Thymus (tissue), 11 donors: ENCODE measurements at regions not wholly inside any gene's neighbourhood (a gene's known extent, or its start where the extent isn't known, plus 50 kb on each side); places are given as distances from the start of the nearest gene placed in this dataset.
"Not testable (repeated sequence)": the region's sequence is repeated elsewhere in the genome, so short reads cannot be mapped to it uniquely, and the experiment has no call there.

ENCODE experiments used
- DNase-seq, 9 donors: peaks; one replicate each; pipeline ENCODE4 v3.0.0-alpha.2; 2013; ENCODE audit warnings: low spot score in 9 of 9, low read depth in 6 of 9, missing footprints in 1 of 9
- H3K27ac ChIP-seq, 2 donors: one replicate each; pipeline ENCODE4 v1.5.1; 2013; ENCODE audit warnings: control low read depth in 1 of 2, low read depth in 1 of 2, low read length in 1 of 2, mild to moderate bottlenecking in 1 of 2, moderate library complexity in 1 of 2
- H3K27me3 ChIP-seq, 2 donors: one replicate each; pipeline ENCODE4 v1.5.1; 2013; ENCODE audit warnings: low read length in 1 of 2; ENCODE audit not compliant: control insufficient read depth in 2 of 2, insufficient read depth in 1 of 2
- H3K36me3 ChIP-seq, 2 donors: one replicate each; pipeline ENCODE4 v1.5.1; 2013; ENCODE audit warnings: low read length in 1 of 2, mild to moderate bottlenecking in 1 of 2, moderate library complexity in 1 of 2; ENCODE audit not compliant: control insufficient read depth in 2 of 2, insufficient read depth in 2 of 2
- H3K4me1 ChIP-seq, 2 donors: one replicate each; pipeline ENCODE4 v1.5.1; 2013; ENCODE audit warnings: low read length in 2 of 2; ENCODE audit not compliant: control insufficient read depth in 2 of 2, insufficient read depth in 2 of 2
- H3K4me3 ChIP-seq, 2 donors: one replicate each; pipeline ENCODE4 v1.5.1; 2013; ENCODE audit warnings: low read length in 2 of 2, control low read depth in 1 of 2, mild to moderate bottlenecking in 1 of 2
- H3K9me3 ChIP-seq, 2 donors: one replicate each; pipeline ENCODE4 v1.5.1; 2013; ENCODE audit warnings: low read length in 1 of 2, mild to moderate bottlenecking in 1 of 2; ENCODE audit not compliant: control insufficient read depth in 2 of 2, insufficient read depth in 1 of 2
- WGBS: extraction: QIAGEN DNeasy Blood & Tissue Kit; methylation state at CpG from one replicate; pipeline ENCODE4 v1.1.7; 2013; 5-methylcytosine and 5-hydroxymethylcytosine counted together
- donor health status: healthy.

GRCh38 chr20:23299673-23300050, 50.9 kb upstream of the NXT1 start:
- no peak for DNase-seq
- WGBS = 97% methylated on average over 7 of the region's 7 CpGs
- H3K4me3 ChIP-seq = no peak overlapping the region
- no peaks in the 10 kb centered on the region for H3K36me3 ChIP-seq
- H3K9me3 ChIP-seq = no peaks in the 10 kb centered on the region
- H3K4me1 ChIP-seq = no peaks in the 10 kb centered on the region
- no peak overlapping the region for H3K27ac ChIP-seq
- H3K27me3 ChIP-seq = no peaks in the 10 kb centered on the region

- no peak overlapping the region for H3K27ac ChIP-seq
- H3K4me3 ChIP-seq = no peak overlapping the region
- WGBS = 96% methylated on average over 6 of the region's 6 CpGs
- H3K27me3 ChIP-seq = no peaks in the 10 kb centered on the region
- no peak for DNase-seq
- no peaks in the 10 kb centered on the region for H3K9me3 ChIP-seq
- H3K36me3 ChIP-seq = no peaks in the 10 kb centered on the region
- no peaks in the 10 kb centered on the region for H3K4me1 ChIP-seq
Observed at GRCh38 chr20:23298926-23299672, 51.5 kb upstream of the NXT1 start.

GRCh38 chr20:23298155-23298554, 52.4 kb upstream of the NXT1 start:
- H3K27me3 ChIP-seq = no peaks in the 10 kb centered on the region
- no peaks in the 10 kb centered on the region for H3K4me1 ChIP-seq
- DNase-seq = no peak
- H3K9me3 ChIP-seq = no peaks in the 10 kb centered on the region
- no peak overlapping the region for H3K4me3 ChIP-seq
- H3K36me3 ChIP-seq = no peaks in the 10 kb centered on the region
- WGBS = 93% methylated on average over 6 of the region's 6 CpGs
- H3K27ac ChIP-seq = no peak overlapping the region

GRCh38 chr20:23296841-23297701, 53.5 kb upstream of the NXT1 start:
- Histone ChIP-seq H3K4me3 (no peak overlapping the region), H3K27ac (no peak overlapping the region), H3K4me1 (no peaks in the 10 kb centered on the region), H3K27me3 (no peaks in the 10 kb centered on the region), H3K9me3 (no peaks in the 10 kb centered on the region), H3K36me3 (no peaks in the 10 kb centered on the region)
- WGBS = 93% methylated on average over 17 of the region's 17 CpGs
- no peak for DNase-seq

GRCh38 chr20:23295934-23296333, 54.7 kb upstream of the NXT1 start:
- Histone ChIP-seq H3K27me3 (no peaks in the 10 kb centered on the region), H3K36me3 (no peaks in the 10 kb centered on the region), H3K27ac (no peak overlapping the region), H3K4me3 (no peak overlapping the region), H3K9me3 (no peaks in the 10 kb centered on the region), H3K4me1 (no peaks in the 10 kb centered on the region)
- DNase-seq = no peak
- 98% methylated on average over 5 of the region's 5 CpGs for WGBS

GRCh38 chr20:23294671-23295070, 55.9 kb upstream of the NXT1 start:
- Histone ChIP-seq H3K4me1 (no peaks in the 10 kb centered on the region), H3K9me3 (no peaks in the 10 kb centered on the region), H3K36me3 (no peaks in the 10 kb centered on the region), H3K27ac (no peak overlapping the region), H3K4me3 (no peak overlapping the region), H3K27me3 (no peaks in the 10 kb centered on the region)
- no peak for DNase-seq
- 97% methylated on average over 10 of the region's 10 CpGs for WGBS

GRCh38 chr20:23294166-23294565, 56.4 kb upstream of the NXT1 start:
- WGBS = 95% methylated on average over 6 of the region's 6 CpGs
- DNase-seq = no peak
- H3K4me3 ChIP-seq = no peak overlapping the region
- no peaks in the 10 kb centered on the region for H3K9me3 ChIP-seq
- no peaks in the 10 kb centered on the region for H3K27me3 ChIP-seq
- no peaks in the 10 kb centered on the region for H3K36me3 ChIP-seq
- H3K27ac ChIP-seq = no peak overlapping the region
- H3K4me1 ChIP-seq = no peaks in the 10 kb centered on the region

GRCh38 chr20:23293689-23294088, 56.9 kb upstream of the NXT1 start:
- Histone ChIP-seq H3K4me1 (no peaks in the 10 kb centered on the region), H3K36me3 (no peaks in the 10 kb centered on the region), H3K4me3 (no peak overlapping the region), H3K27me3 (no peaks in the 10 kb centered on the region), H3K27ac (no peak overlapping the region), H3K9me3 (no peaks in the 10 kb centered on the region)
- DNase-seq = no peak
- WGBS = 94% methylated on average over 6 of the region's 6 CpGs

GRCh38 chr20:23292311-23292710, 58.3 kb upstream of the NXT1 start:
- H3K36me3 ChIP-seq, H3K27ac ChIP-seq, H3K27me3 ChIP-seq, H3K4me3 ChIP-seq, H3K9me3 ChIP-seq, H3K4me1 ChIP-seq, DNase-seq: not testable (repeated sequence)
- WGBS = 97% methylated on average over 5 of the region's 5 CpGs
